B cell (primary cell): ENCODE measurements at regions not wholly inside any gene's neighbourhood (a gene's known extent, or its start where the extent isn't known, plus 50 kb on each side); places are given as distances from the start of the nearest gene placed in this dataset.

ENCODE experiments used
- ATAC-seq: fragments of 200-7000 bp; cut with Tn5 transposase; one replicate; pipeline ENCODE4 v1.10.0; 2021; ENCODE audit warnings: low read depth, mild to moderate bottlenecking, moderate number of reproducible peaks, moderate library complexity
- CTCF ChIA-PET: fragments of 350-600 bp; sonication (Branson Sonifier 250); formaldehyde crosslinking; loops from one replicate; lab custom pipeline; 2021; ENCODE audit warnings: antibody characterized with exemption, inconsistent platforms; lab: Charles Lee
- POLR2A ChIA-PET: fragments of 350-600 bp; sonication (Branson Sonifier 250); formaldehyde crosslinking; loops from one replicate; lab custom pipeline; 2021; ENCODE audit warnings: antibody characterized with exemption; lab: Charles Lee
- DNase-seq: peaks from one replicate; pipeline ENCODE4 v3.0.0; 2013
- H2AFZ ChIP-seq: 2 replicates; pipeline ENCODE4 v1.6.1; 2012; ENCODE audit warnings: mild to moderate bottlenecking, low read depth, low read length; ENCODE audit not compliant: insufficient read depth, poor library complexity, severe bottlenecking
- H3K27ac ChIP-seq, 2 donors: 1 replicate in 1 of 2; 2 replicates in 1 of 2; pipeline ENCODE4 v1.5.1; 2012 to 2013; ENCODE audit warnings: low read length in 2 of 2, mild to moderate bottlenecking in 2 of 2, moderate library complexity in 1 of 2
- H3K27me3 ChIP-seq, 4 experiments: fragments of 200-600 bp in 1 of 4; sonication (generic) in 1 of 4; replicated peaks in 1 of 4; 1 replicate in 2 of 4; 2 replicates in 2 of 4; pipeline versions ENCODE4 v1.6.1 to v1.7.0; 2013 to 2016; ENCODE audit warnings: low read length in 3 of 4, mild to moderate bottlenecking in 2 of 4, mixed read lengths in 1 of 4, moderate library complexity in 1 of 4; ENCODE audit not compliant: insufficient read depth in 4 of 4, control insufficient read depth in 3 of 4; ENCODE audit errors: control extremely low read depth in 1 of 4
- H3K36me3 ChIP-seq, 2 experiments: replicated peaks in 1 of 2; 1 replicate in 1 of 2; 2 replicates in 1 of 2; pipeline versions ENCODE4 v1.6.1 to v1.7.1; 2013; ENCODE audit warnings: low read length in 1 of 2; ENCODE audit not compliant: insufficient read depth in 2 of 2, control insufficient read depth in 1 of 2; ENCODE audit errors: control extremely low read depth in 1 of 2, extremely low read depth in 1 of 2
- H3K4me1 ChIP-seq, 2 donors: fragments of 200-600 bp in 1 of 2; sonication (generic) in 1 of 2; 1 replicate in 1 of 2; 2 replicates in 1 of 2; pipeline versions ENCODE4 v1.5.1 to v1.6.1; 2013 to 2017; ENCODE audit warnings: low read length in 2 of 2; ENCODE audit not compliant: control insufficient read depth in 2 of 2, insufficient read depth in 2 of 2
- H3K4me2 ChIP-seq: replicated peaks from 2 replicates; pipeline ENCODE3; 2012; ENCODE audit warnings: mild to moderate bottlenecking, low read depth, low read length; ENCODE audit not compliant: poor library complexity, severe bottlenecking
- H3K4me3 ChIP-seq, 5 experiments: fragments of 200-600 bp in 1 of 5; sonication (generic) in 1 of 5; 1 replicate in 3 of 5; 2 replicates in 2 of 5; pipeline versions ENCODE4 v1.5.1 to v1.7.0; 2011 to 2016; ENCODE audit warnings: low read length in 4 of 5, mild to moderate bottlenecking in 4 of 5, low read depth in 2 of 5, control low read depth in 1 of 5, moderate library complexity in 1 of 5; ENCODE audit not compliant: insufficient read depth in 1 of 5; ENCODE audit errors: control extremely low read depth in 1 of 5, extremely low read depth in 1 of 5
- H3K79me2 ChIP-seq: fragments of 200-600 bp; sonication (generic); one replicate; pipeline ENCODE4 v1.6.0; 2016; ENCODE audit warnings: low read length; ENCODE audit not compliant: control insufficient read depth, insufficient read depth
- H3K9ac ChIP-seq: fragments of 200-600 bp; sonication (generic); 2 replicates; pipeline ENCODE4 v1.6.1; 2017; ENCODE audit warnings: mild to moderate bottlenecking, low read length, moderate library complexity
- H3K9me3 ChIP-seq, 3 donors: one replicate each; pipeline versions ENCODE4 v1.6.1 to v1.7.1; 2013; ENCODE audit warnings: low read length in 2 of 3; ENCODE audit not compliant: control insufficient read depth in 2 of 3, insufficient read depth in 1 of 3; ENCODE audit errors: control extremely low read depth in 1 of 3
- H4K20me1 ChIP-seq: 2 replicates; pipeline ENCODE4 v1.6.0; 2012; ENCODE audit warnings: mild to moderate bottlenecking, low read length; ENCODE audit not compliant: insufficient read depth, control insufficient read depth, poor library complexity, severe bottlenecking
- H3K27ac Mint-ChIP-seq: one replicate; pipeline ENCODE4 v1.8.0; 2021; ENCODE audit warnings: mixed read lengths
- H3K27me3 Mint-ChIP-seq: one replicate; pipeline ENCODE4 v1.8.0; 2021; ENCODE audit warnings: mixed read lengths
- H3K4me1 Mint-ChIP-seq: one replicate; pipeline ENCODE4 v1.8.0; 2021; ENCODE audit warnings: mixed read lengths
- H3K4me3 Mint-ChIP-seq: one replicate; pipeline ENCODE4 v1.8.0; 2021; ENCODE audit warnings: mixed read lengths
- H3K9me3 Mint-ChIP-seq: one replicate; pipeline ENCODE4 v1.8.0; 2022; ENCODE audit warnings: mixed read lengths; ENCODE audit not compliant: insufficient read depth
- EZH2 ChIP-seq: IDR thresholded peaks from 2 replicates; pipeline ENCODE4 v1.6.1; 2012; ENCODE audit warnings: borderline replicate concordance, low read depth, mild to moderate bottlenecking, moderate library complexity, low read length; ENCODE audit not compliant: insufficient read depth, poor library complexity, severe bottlenecking
- WGBS: methylation state at CpG from one replicate; pipeline ENCODE4 v1.1.5; 2013; ENCODE audit warnings: missing lambda C conversion rate; ENCODE audit not compliant: insufficient coverage; 5-methylcytosine and 5-hydroxymethylcytosine counted together
- intact Hi-C: fragments of 100-400 bp; cut with micrococcal nuclease; formaldehyde crosslinking; loops from one replicate; pipeline ENCODE4 v1.10.0; 2022
- TF ChIP-seq, protein P1 (sequence below): fragments of 200-600 bp; IDR thresholded peaks from one replicate; pipeline ENCODE4 v1.8.0; 2022; ENCODE audit warnings: antibody characterized with exemption, mild to moderate bottlenecking

DNA sequence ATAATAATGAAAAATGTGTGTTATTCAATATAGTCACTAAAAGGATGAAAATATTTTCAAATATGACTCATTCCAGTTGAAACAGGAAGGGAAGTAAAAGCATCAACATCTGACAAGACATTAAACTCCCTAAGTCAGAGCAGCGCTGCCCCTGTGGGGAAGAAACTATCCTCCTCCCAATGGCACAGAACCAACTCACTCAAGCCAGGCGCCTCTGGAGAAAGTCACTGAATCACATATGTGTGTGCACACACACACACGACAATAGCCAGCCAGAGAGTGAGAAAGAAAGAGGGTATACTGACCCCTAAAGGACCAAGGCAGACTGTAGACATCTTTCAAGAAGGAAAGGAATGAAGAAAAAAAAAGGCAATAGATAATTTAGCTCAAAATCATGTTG lies 126.9 kb downstream of the SETD4 start:
- ChIA-PET POLR2A (interaction anchor here (0.6 to 0.7 kb wide), 3 partner anchors 458 to 1315 kb away, joined by 3 to 6 read pairs (median 3); no protein-coding TSS in a partner anchor), CTCF (interaction anchor here (1.0 to 2.2 kb wide), 4 partner anchors 9 to 1188 kb away, joined by 3 to 10 read pairs (median 4); no protein-coding TSS in a partner anchor)
- Mint-ChIP-seq H3K4me3 (no peak overlapping the region), H3K27me3 (no peaks in the 10 kb centered on the region), H3K4me1 (no peaks in the 10 kb centered on the region), H3K9me3 (no peaks in the 10 kb centered on the region), H3K27ac (no peak overlapping the region)
- no peaks in the 10 kb centered on the region for H3K79me2 ChIP-seq
- H2AFZ ChIP-seq = no peak overlapping the region
- intact Hi-C loops = loop anchor here (5.0 to 10.0 kb wide), 3 partner anchors 91 to 1049 kb away; no protein-coding TSS in a partner anchor
- no peak overlapping the region for H3K9ac ChIP-seq
- TF ChIP-seq, protein P1, sequence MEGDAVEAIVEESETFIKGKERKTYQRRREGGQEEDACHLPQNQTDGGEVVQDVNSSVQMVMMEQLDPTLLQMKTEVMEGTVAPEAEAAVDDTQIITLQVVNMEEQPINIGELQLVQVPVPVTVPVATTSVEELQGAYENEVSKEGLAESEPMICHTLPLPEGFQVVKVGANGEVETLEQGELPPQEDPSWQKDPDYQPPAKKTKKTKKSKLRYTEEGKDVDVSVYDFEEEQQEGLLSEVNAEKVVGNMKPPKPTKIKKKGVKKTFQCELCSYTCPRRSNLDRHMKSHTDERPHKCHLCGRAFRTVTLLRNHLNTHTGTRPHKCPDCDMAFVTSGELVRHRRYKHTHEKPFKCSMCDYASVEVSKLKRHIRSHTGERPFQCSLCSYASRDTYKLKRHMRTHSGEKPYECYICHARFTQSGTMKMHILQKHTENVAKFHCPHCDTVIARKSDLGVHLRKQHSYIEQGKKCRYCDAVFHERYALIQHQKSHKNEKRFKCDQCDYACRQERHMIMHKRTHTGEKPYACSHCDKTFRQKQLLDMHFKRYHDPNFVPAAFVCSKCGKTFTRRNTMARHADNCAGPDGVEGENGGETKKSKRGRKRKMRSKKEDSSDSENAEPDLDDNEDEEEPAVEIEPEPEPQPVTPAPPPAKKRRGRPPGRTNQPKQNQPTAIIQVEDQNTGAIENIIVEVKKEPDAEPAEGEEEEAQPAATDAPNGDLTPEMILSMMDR = no peak
- no peak for TF ChIP-seq EZH2
- DNase-seq (peak; percentile 16), ATAC-seq (no peak)
- WGBS = no CpG with 5 or more reads among the region's 3 CpGs
- peaks cover 14 to 17% of the 10 kb centered on the region in 2 donors for H3K4me1 ChIP-seq
- H3K27me3 ChIP-seq = no peaks in the 10 kb centered on the region
- H3K4me3 ChIP-seq = no peak overlapping the region
- H4K20me1 ChIP-seq = no peaks in the 10 kb centered on the region
- H3K4me2 ChIP-seq = no peak overlapping the region
- H3K27ac ChIP-seq = no peak overlapping the region
- H3K9me3 ChIP-seq = no peaks in the 10 kb centered on the region
- no peaks in the 10 kb centered on the region for H3K36me3 ChIP-seq

DNA sequence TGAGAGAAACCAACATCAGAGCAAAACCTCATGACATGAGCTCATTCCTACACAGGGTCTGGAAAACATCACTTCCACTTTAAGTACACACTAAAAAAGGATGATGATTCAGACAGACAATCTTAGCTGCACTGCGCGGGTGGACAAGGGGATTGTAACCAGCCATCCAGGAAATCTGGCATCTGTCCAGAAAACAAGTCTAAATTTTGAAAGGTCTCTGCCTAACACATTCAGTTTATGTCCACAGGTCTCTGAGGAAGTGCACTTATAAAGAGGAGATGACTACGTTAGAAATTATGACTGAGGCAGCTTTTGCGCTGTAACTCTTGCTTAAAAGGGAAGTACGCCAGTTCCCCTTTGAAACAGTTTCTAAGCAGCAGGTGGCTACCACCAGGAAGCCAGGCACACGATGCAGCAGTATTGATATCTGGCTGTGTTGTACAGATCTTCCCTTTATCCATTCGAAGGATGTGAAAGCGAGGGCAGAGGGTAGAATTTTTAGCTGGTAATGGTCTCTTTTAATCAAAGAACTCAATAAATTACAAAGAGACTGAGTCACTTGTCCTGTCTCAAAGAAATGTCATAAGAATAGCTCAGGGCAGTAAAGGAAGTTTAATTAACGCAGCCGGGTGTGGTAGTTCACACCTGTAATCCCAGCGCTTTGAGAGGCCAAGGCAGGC lies 128.0 kb downstream of the SETD4 start:
- DNase-seq (peak; percentile 85), ATAC-seq (peak; percentile 91)
- 0% methylated on average over 5 of the region's 11 CpGs for WGBS
- H3K9ac ChIP-seq = no peak overlapping the region
- H3K27ac ChIP-seq = peak overlapping the region; percentile 24 to 49
- no peaks in the 10 kb centered on the region for H3K79me2 ChIP-seq
- no peak overlapping the region for H3K4me3 ChIP-seq
- no peaks in the 10 kb centered on the region for H3K9me3 Mint-ChIP-seq
- no peak overlapping the region for H2AFZ ChIP-seq
- H3K9me3 ChIP-seq = no peaks in the 10 kb centered on the region
- TF ChIP-seq, protein P1 = no peak
- no peak for TF ChIP-seq EZH2
- ChIA-PET CTCF (interaction anchor here (0.6 to 2.2 kb wide), 7 partner anchors 92 to 1297 kb away, joined by 3 to 10 read pairs (median 4); no protein-coding TSS in a partner anchor), POLR2A (interaction anchor here (0.7 kb wide), 1 partner anchor 1910 kb away, joined by 6 read pairs; no protein-coding TSS in a partner anchor)
- H3K4me3 Mint-ChIP-seq = no peak overlapping the region
- H3K4me2 ChIP-seq = peak overlapping the region; percentile 45
- H3K4me1 ChIP-seq = peaks cover 14 to 17% of the 10 kb centered on the region in 2 donors
- intact Hi-C loops = loop anchor here (5.0 to 10.0 kb wide), 3 partner anchors 92 to 1048 kb away; no protein-coding TSS in a partner anchor
- H3K27ac Mint-ChIP-seq = no peak overlapping the region
- peaks cover 1% of the 10 kb centered on the region for H3K27me3 Mint-ChIP-seq
- H3K4me1 Mint-ChIP-seq = no peaks in the 10 kb centered on the region
- H3K27me3 ChIP-seq = no peaks in the 10 kb centered on the region
- H4K20me1 ChIP-seq = no peaks in the 10 kb centered on the region
- no peaks in the 10 kb centered on the region for H3K36me3 ChIP-seq
